HepG2 (cell line): ENCODE measurements at regions not wholly inside any gene's neighbourhood (a gene's known extent, or its start where the extent isn't known, plus 50 kb on each side); places are given as distances from the start of the nearest gene placed in this dataset.

ENCODE experiments used
- ATAC-seq: fragments of 200-7000 bp; cut with Tn5 transposase; 3 replicates; pipeline ENCODE4 v1.9.1; 2020; ENCODE audit warnings: mild to moderate bottlenecking, moderate library complexity
- BruUV-seq: library from RNA; stranded (reverse); fragments of 400-500 nt; replicated peaks from 2 replicates; lab custom pipeline; 2021; lab: Mats Ljungman, UMichigan
- CTCF ChIA-PET: fragments of 300-600 bp; formaldehyde crosslinking; extraction: SDS; loops from one replicate; lab custom pipeline; 2021; ENCODE audit warnings: low total read pairs, inconsistent platforms, low intra/inter-chr PET ratio; lab: Yijun Ruan, JAX
- POLR2A ChIA-PET: fragments of 350-600 bp; sonication (Branson Sonifier 250); formaldehyde crosslinking; loops from one replicate; lab custom pipeline; 2020; ENCODE audit warnings: antibody characterized with exemption, inconsistent platforms; lab: Yijun Ruan, JAX
- DNase-seq: peaks from one replicate; pipeline ENCODE4 v3.0.0-alpha.2; 2015; ENCODE audit warnings: low spot score
- FAIRE-seq: peaks from 3 replicates; lab custom pipeline; 2011; peaks lifted over from hg19 to GRCh38; lab: Jason Lieb, UNC
- H2AFZ ChIP-seq: one replicate; pipeline ENCODE4 v1.6.1; 2011; ENCODE audit warnings: low read length, inconsistent platforms
- H3K27ac ChIP-seq: fragments of 300-600 bp; 3 replicates; pipeline ENCODE4 v1.8.0; 2011; ENCODE audit warnings: mixed run types, mild to moderate bottlenecking, mixed read lengths, low read length, inconsistent platforms; ENCODE audit not compliant: insufficient read depth; ENCODE audit errors: extremely low read length
- H3K27me3 ChIP-seq, 2 experiments: fragments of 200-600 bp in 1 of 2; 2 replicates in 1 of 2; 3 replicates in 1 of 2; pipeline versions ENCODE4 v1.6.0 to v1.8.0; 2011; ENCODE audit warnings: low read length in 2 of 2, mild to moderate bottlenecking in 2 of 2, moderate library complexity in 2 of 2, inconsistent platforms in 1 of 2; ENCODE audit not compliant: insufficient read depth in 2 of 2, control insufficient read depth in 1 of 2
- H3K36me3 ChIP-seq, 2 experiments: fragments of 200-600 bp in 1 of 2; replicated peaks in 1 of 2; 2 replicates in 1 of 2; 3 replicates in 1 of 2; pipeline versions ENCODE4 v1.5.1 to v1.8.0; 2011; ENCODE audit warnings: low read length in 2 of 2, inconsistent platforms in 1 of 2; ENCODE audit not compliant: insufficient read depth in 2 of 2, control insufficient read depth in 1 of 2
- H3K4me1 ChIP-seq: 2 replicates; pipeline ENCODE4 v1.5.1; 2012; ENCODE audit warnings: low read length, inconsistent platforms; ENCODE audit not compliant: insufficient read depth
- H3K4me2 ChIP-seq: 2 replicates; pipeline ENCODE4 v1.6.0; 2011; ENCODE audit warnings: low read depth, low read length, inconsistent platforms
- H3K4me3 ChIP-seq, 3 experiments: fragments of 200-600 bp in 1 of 3; sonication (generic), shearing (Covaris generic) in 1 of 3; replicated peaks in 1 of 3; 2 replicates each; pipeline ENCODE4 v1.5.1; 2011 to 2016; ENCODE audit warnings: low read length in 3 of 3, inconsistent platforms in 2 of 3, low read depth in 2 of 3, mild to moderate bottlenecking in 2 of 3, control low read depth in 1 of 3, mixed read lengths in 1 of 3; ENCODE audit not compliant: insufficient read depth in 1 of 3
- H3K79me2 ChIP-seq: one replicate; pipeline ENCODE4 v1.6.1; 2011; ENCODE audit warnings: low read length, inconsistent platforms; ENCODE audit not compliant: insufficient read depth
- H3K9ac ChIP-seq: 2 replicates; pipeline ENCODE4 v1.6.0; 2011; ENCODE audit warnings: mild to moderate bottlenecking, low read depth, low read length, inconsistent platforms; ENCODE audit not compliant: insufficient read depth
- H3K9me3 ChIP-seq: 2 replicates; pipeline ENCODE4 v1.5.1; 2012; ENCODE audit warnings: mild to moderate bottlenecking, low read length
- H4K20me1 ChIP-seq: 2 replicates; pipeline ENCODE4 v1.6.0; 2011; ENCODE audit warnings: inconsistent platforms, mild to moderate bottlenecking, low read length, moderate library complexity; ENCODE audit not compliant: insufficient read depth
- FOXO1 ChIP-seq: sonication (generic); formaldehyde crosslinking; IDR thresholded peaks from 2 replicates; pipeline ENCODE4 v1.4.0; 2020; ENCODE audit warnings: missing genetic modification reagents
- FOXP1 ChIP-seq, 2 experiments: fragments of 450-650 bp in 1 of 2; IDR thresholded peaks; 2 replicates each; pipeline ENCODE4 v1.6.1; 2017 to 2018; ENCODE audit warnings: antibody characterized with exemption in 1 of 2
- FOXP4 ChIP-seq: sonication (generic); formaldehyde crosslinking; IDR thresholded peaks from 2 replicates; pipeline ENCODE4 v1.4.0; 2020; ENCODE audit warnings: missing genetic modification reagents
- MZF1 ChIP-seq: sonication (generic); formaldehyde crosslinking; IDR thresholded peaks from 2 replicates; pipeline ENCODE4 v1.8.1; 2023; ENCODE audit warnings: mild to moderate bottlenecking, missing genetic modification reagents, borderline replicate concordance
- PHF8 ChIP-seq: sonication (generic); formaldehyde crosslinking; IDR thresholded peaks from 2 replicates; pipeline ENCODE4 v1.5.0; 2020; ENCODE audit warnings: missing genetic modification reagents
- SAP130 ChIP-seq: IDR thresholded peaks from 2 replicates; pipeline ENCODE4 v1.6.1; 2016; ENCODE audit warnings: low read depth
- SIN3A ChIP-seq: IDR thresholded peaks from 2 replicates; pipeline ENCODE4 v1.6.1; 2011; ENCODE audit warnings: low read depth, mild to moderate bottlenecking, control low read depth, low read length, borderline replicate concordance
- TFAP4 ChIP-seq: sonication (generic); IDR thresholded peaks from 2 replicates; pipeline ENCODE4 v1.6.1; 2016; ENCODE audit warnings: low read depth, borderline replicate concordance
- ZBTB3 ChIP-seq: sonication (generic); formaldehyde crosslinking; IDR thresholded peaks from 2 replicates; pipeline ENCODE4 v1.4.0; 2020; ENCODE audit warnings: low read depth, mild to moderate bottlenecking, moderate library complexity, missing genetic modification reagents, borderline replicate concordance
- ZBTB49 ChIP-seq: sonication (generic); formaldehyde crosslinking; IDR thresholded peaks from 2 replicates; pipeline ENCODE4 v1.4.0; 2020; ENCODE audit warnings: missing genetic modification reagents, borderline replicate concordance
- ZEB1 ChIP-seq: IDR thresholded peaks from 2 replicates; pipeline ENCODE4 v1.6.1; 2012; ENCODE audit warnings: mild to moderate bottlenecking, low read depth, inconsistent platforms; ENCODE audit not compliant: insufficient replicate concordance
- ZNF510 ChIP-seq: sonication (generic); formaldehyde crosslinking; IDR thresholded peaks from 2 replicates; pipeline ENCODE4 v1.4.0; 2020; ENCODE audit warnings: low read depth, mild to moderate bottlenecking, missing genetic modification reagents
- ZNF543 ChIP-seq: sonication (generic); formaldehyde crosslinking; IDR thresholded peaks from 2 replicates; pipeline ENCODE4 v1.4.0; 2020; ENCODE audit warnings: mild to moderate bottlenecking, missing genetic modification reagents
- ZNF782 ChIP-seq: sonication (generic); formaldehyde crosslinking; IDR thresholded peaks from 2 replicates; pipeline ENCODE4 v1.4.0; 2020; ENCODE audit warnings: missing genetic modification reagents, mild to moderate bottlenecking, borderline replicate concordance
- ZSCAN21 ChIP-seq: sonication (generic); formaldehyde crosslinking; IDR thresholded peaks from 2 replicates; pipeline ENCODE4 v1.8.0; 2022; ENCODE audit warnings: mild to moderate bottlenecking, missing genetic modification reagents, moderate library complexity, borderline replicate concordance
- WGBS: methylation state at CpG from one replicate; pipeline ENCODE4 v1.1.6; 2017; ENCODE audit warnings: low lambda C conversion rate; 5-methylcytosine and 5-hydroxymethylcytosine counted together
- in situ Hi-C: cut with HindIII; loops from 2 replicates; pipeline ENCODE4 v1.10.0; 2017; ENCODE audit warnings: low pct_unique_long_range_greater_than_20kb; ENCODE audit not compliant: extremely low pct_ligation_motif_present
- intact Hi-C: fragments of 100-400 bp; cut with micrococcal nuclease; formaldehyde crosslinking; loops from one replicate; pipeline ENCODE4 v1.10.0; 2022; ENCODE audit not compliant: unreplicated experiment

- peaks cover 2 to 11% of the 10 kb centered on the region in 2 experiments; a peak in 1 of 5 replicates for H3K27me3 ChIP-seq
- no peaks in the 10 kb centered on the region for H3K79me2 ChIP-seq
- ChIA-PET POLR2A (no interaction called here), CTCF (no interaction called here)
- no TSS peak for BruUV-seq
- DNase-seq (peak; percentile 20), FAIRE-seq (no peak), ATAC-seq (peak; percentile 60)
- peak overlapping the region; percentile 24 for H3K27ac ChIP-seq
- H3K4me3 ChIP-seq, result peak overlapping the region in 2 of 3 experiments; percentile 32 to 58; a peak in 5 of 6 replicates
- H3K4me2 ChIP-seq, result peak overlapping the region; percentile 64
- no peak overlapping the region for H3K9ac ChIP-seq
- in situ Hi-C loops (no loop called here), intact Hi-C loops (no loop called here)
- H3K4me1 ChIP-seq, result peaks cover 64% of the 10 kb centered on the region
- no peaks in the 10 kb centered on the region for H4K20me1 ChIP-seq
- H2AFZ ChIP-seq, result peak overlapping the region; percentile 16
- H3K9me3 ChIP-seq, result no peaks in the 10 kb centered on the region
- no peaks in the 10 kb centered on the region for H3K36me3 ChIP-seq
- WGBS, result 0% methylated on average over 8 of the region's 19 CpGs
- TF ChIP-seq SIN3A (no peak), SAP130 (CRISPR knock-in tag) (peak; percentile 12; the same call in 1 of the 2 replicates), ZNF782 (CRISPR knock-in tag) (no peak), ZBTB49 (CRISPR knock-in tag) (no peak), ZBTB3 (CRISPR knock-in tag) (no peak), TFAP4 (peak; percentile 59; the same call in 1 of the 2 replicates), ZNF510 (CRISPR knock-in tag) (no peak), ZNF543 (CRISPR knock-in tag) (no peak), ZEB1 (no peak), FOXP4 (CRISPR knock-in tag) (peak; percentile 52; the same call in 1 of the 2 replicates), MZF1 (CRISPR knock-in tag) (no peak), PHF8 (CRISPR knock-in tag) (peak; percentile 11; the same call in 1 of the 2 replicates), ZSCAN21 (CRISPR knock-in tag) (0 out of 2 replicates have a peak, but pooled peaks have one; percentile 57), FOXO1 (CRISPR knock-in tag) (0 out of 2 replicates have a peak, but pooled peaks have one; percentile 13), FOXP1 (IDR thresholded peaks at IDR 0.05) (no peak), FOXP1 (CRISPR knock-in tag; IDR thresholded peaks at IDR 0.05) (peak; percentile 52)
Measured at GRCh38 chr9:89994988-89995613, 390.3 kb downstream of the GADD45G start.
